COLO668 (cell line): ENCODE measurements at regions not wholly inside any gene's neighbourhood (a gene's known extent, or its start where the extent isn't known, plus 50 kb on each side); places are given as distances from the start of the nearest gene placed in this dataset.
A peak's percentile ranks its signal among the peaks of the same experiment; 100 is the strongest.

ENCODE experiments used
- DNase-seq: peaks from one replicate; lab custom pipeline; 2025; ENCODE audit not compliant: unreplicated experiment; lab: John Stamatoyannopoulos, UW

- no peak for DNase-seq
These were observed 317.1 kb upstream of the FERMT1 start for GRCh38 chr20:6439737-6440442.

GRCh38 chr20:6434131-6434530 is 311.3 kb upstream of the FERMT1 start:
- DNase-seq = no peak

GRCh38 chr20:6430381-6430780 is 307.6 kb upstream of the FERMT1 start:
- DNase-seq = no peak

- no peak for DNase-seq
These were observed 303.6 kb upstream of the FERMT1 start for GRCh38 chr20:6426287-6426891.

GRCh38 chr20:6421321-6422248 is 298.8 kb upstream of the FERMT1 start:
- no peak for DNase-seq

- no peak for DNase-seq
These were observed 297.5 kb upstream of the FERMT1 start for GRCh38 chr20:6420336-6420735.

- DNase-seq = no peak
These were observed 295.9 kb upstream of the FERMT1 start for GRCh38 chr20:6418732-6419131.

- DNase-seq = no peak
These were observed 293.5 kb upstream of the FERMT1 start for GRCh38 chr20:6416371-6416770.

- no peak for DNase-seq
These were observed 288.8 kb upstream of the FERMT1 start for GRCh38 chr20:6411651-6412050.

GRCh38 chr20:6410721-6411120 is 287.9 kb upstream of the FERMT1 start:
- DNase-seq = no peak

- DNase-seq = no peak
These were observed 284.3 kb upstream of the FERMT1 start for GRCh38 chr20:6407163-6407562.

GRCh38 chr20:6401893-6402557 is 279.2 kb upstream of the FERMT1 start:
- no peak for DNase-seq

- no peak for DNase-seq
These were observed 274.3 kb upstream of the FERMT1 start for GRCh38 chr20:6397115-6397514.

- DNase-seq = peak; percentile 32
These were observed 272.9 kb upstream of the FERMT1 start for GRCh38 chr20:6395695-6396094.

- no peak for DNase-seq
These were observed 265.9 kb upstream of the FERMT1 start for GRCh38 chr20:6388671-6389197.

- DNase-seq = no peak
These were observed 262.2 kb upstream of the FERMT1 start for GRCh38 chr20:6384956-6385486.

GRCh38 chr20:6384380-6384779 is 261.6 kb upstream of the FERMT1 start:
- no peak for DNase-seq

- no peak for DNase-seq
These were observed 259.1 kb upstream of the FERMT1 start for GRCh38 chr20:6381887-6382286.

GRCh38 chr20:6362245-6362644 is 239.4 kb upstream of the FERMT1 start:
- DNase-seq = no peak

- DNase-seq = no peak
These were observed 237.9 kb upstream of the FERMT1 start for GRCh38 chr20:6360766-6361165.
